CD4-positive, alpha-beta T cell (primary cell): ENCODE measurements at regions not wholly inside any gene's neighbourhood (a gene's known extent, or its start where the extent isn't known, plus 50 kb on each side); places are given as distances from the start of the nearest gene placed in this dataset.

Experiments used
- ATAC-seq: fragments of 200-7000 bp; cut with Tn5 transposase; one replicate; pipeline ENCODE4 v1.10.0; 2022; ENCODE audit warnings: mild to moderate bottlenecking; ENCODE audit not compliant: poor library complexity
- CTCF ChIA-PET: fragments of 350-600 bp; sonication (Branson Sonifier 250); formaldehyde crosslinking; loops from one replicate; lab custom pipeline; 2021; ENCODE audit warnings: antibody characterized with exemption, inconsistent platforms; lab: Charles Lee
- POLR2A ChIA-PET: fragments of 350-600 bp; sonication (Branson Sonifier 250); formaldehyde crosslinking; loops from one replicate; lab custom pipeline; 2021; ENCODE audit warnings: antibody characterized with exemption, inconsistent platforms; lab: Charles Lee
- DNase-seq, 14 experiments: peaks; one replicate each; pipeline ENCODE4 v3.0.0-alpha.2; 2013 to 2020; ENCODE audit warnings: mixed read lengths in 2 of 14
- H3K27ac ChIP-seq, 2 donors: one replicate each; pipeline versions ENCODE4 v1.5.1 to v1.7.0; 2013; ENCODE audit warnings: low read length in 2 of 2, low read depth in 1 of 2, mild to moderate bottlenecking in 1 of 2
- H3K27me3 ChIP-seq, 2 experiments: 1 replicate in 1 of 2; 2 replicates in 1 of 2; pipeline versions ENCODE4 v1.6.1 to v1.7.0; 2013; ENCODE audit warnings: low read length in 2 of 2, control low read depth in 1 of 2, mild to moderate bottlenecking in 1 of 2, moderate library complexity in 1 of 2; ENCODE audit not compliant: insufficient read depth in 2 of 2, control insufficient read depth in 1 of 2
- H3K36me3 ChIP-seq: one replicate; pipeline ENCODE4 v1.6.1; 2013; ENCODE audit warnings: low read length, control low read depth; ENCODE audit not compliant: insufficient read depth
- H3K4me1 ChIP-seq: one replicate; pipeline ENCODE4 v1.6.1; 2013; ENCODE audit warnings: low read length, control low read depth; ENCODE audit not compliant: insufficient read depth
- H3K4me3 ChIP-seq: one replicate; pipeline ENCODE4 v1.5.1; 2013; ENCODE audit warnings: mild to moderate bottlenecking, low read length, moderate library complexity
- H3K9me3 ChIP-seq, 2 experiments: 1 replicate in 1 of 2; 2 replicates in 1 of 2; pipeline versions ENCODE4 v1.6.1 to v1.7.0; 2013; ENCODE audit warnings: low read length in 2 of 2, mild to moderate bottlenecking in 2 of 2, control low read depth in 1 of 2, moderate library complexity in 1 of 2; ENCODE audit not compliant: control insufficient read depth in 1 of 2, insufficient read depth in 1 of 2
- H3K27ac Mint-ChIP-seq: one replicate; pipeline ENCODE4 v1.8.0; 2020; ENCODE audit warnings: mixed read lengths
- H3K27me3 Mint-ChIP-seq: one replicate; pipeline ENCODE4 v1.8.0; 2021; ENCODE audit warnings: mixed read lengths
- H3K36me3 Mint-ChIP-seq: one replicate; pipeline ENCODE4 v1.8.0; 2021; ENCODE audit warnings: low read depth, mixed read lengths
- H3K4me1 Mint-ChIP-seq: one replicate; pipeline ENCODE4 v1.8.0; 2021; ENCODE audit warnings: low read depth, mixed read lengths
- H3K4me3 Mint-ChIP-seq: one replicate; pipeline ENCODE4 v1.8.0; 2020; ENCODE audit warnings: mild to moderate bottlenecking, mixed read lengths
- H3K9me3 Mint-ChIP-seq: one replicate; pipeline ENCODE4 v1.8.0; 2020; ENCODE audit warnings: mixed read lengths
- CTCF ChIP-seq: fragments of 200-600 bp; IDR thresholded peaks from one replicate; pipeline ENCODE4 v1.8.0; 2022; ENCODE audit warnings: antibody characterized with exemption, mild to moderate bottlenecking
- intact Hi-C, 2 experiments: fragments of 100-400 bp; cut with DNase I in 1 of 2; cut with micrococcal nuclease in 1 of 2; formaldehyde crosslinking; loops; one replicate each; pipeline versions ENCODE4 v1.15.1 to v1.9.0; 2023 to 2025; cut with DNase I, micrococcal nuclease

GRCh38 chr9:108443741-108444140 is 412.0 kb downstream of the ACTL7B start:
- Histone ChIP-seq H3K27ac (no peak overlapping the region), H3K4me1 (no peaks in the 10 kb centered on the region), H3K36me3 (no peaks in the 10 kb centered on the region), H3K4me3 (no peak overlapping the region), H3K27me3 (no peaks in the 10 kb centered on the region), H3K9me3 (peaks cover 0 to 4% of the 10 kb centered on the region in 2 experiments)
- ATAC-seq (no peak), DNase-seq (no peak)
- no peaks in the 10 kb centered on the region for H3K4me1 Mint-ChIP-seq
- ChIA-PET POLR2A (no interaction called here), CTCF (no interaction called here)
- H3K36me3 Mint-ChIP-seq = no peaks in the 10 kb centered on the region
- no peaks in the 10 kb centered on the region for H3K27me3 Mint-ChIP-seq
- intact Hi-C loops = no loop called here
- H3K9me3 Mint-ChIP-seq = peaks cover 6% of the 10 kb centered on the region
- TF ChIP-seq CTCF = no peak
- no peak overlapping the region for H3K4me3 Mint-ChIP-seq
- no peak overlapping the region for H3K27ac Mint-ChIP-seq

GRCh38 chr9:108443019-108443633 is 412.7 kb downstream of the ACTL7B start:
- H3K4me3 ChIP-seq = no peak overlapping the region
- no peak overlapping the region for H3K27ac Mint-ChIP-seq
- H3K36me3 ChIP-seq = no peaks in the 10 kb centered on the region
- no peak for TF ChIP-seq CTCF
- no peak overlapping the region for H3K27ac ChIP-seq
- H3K4me3 Mint-ChIP-seq = no peak overlapping the region
- ATAC-seq (no peak), DNase-seq (no peak)
- no peaks in the 10 kb centered on the region for H3K4me1 Mint-ChIP-seq
- ChIA-PET POLR2A (no interaction called here), CTCF (no interaction called here)
- H3K9me3 ChIP-seq = peaks cover 0 to 4% of the 10 kb centered on the region in 2 experiments
- intact Hi-C loops = no loop called here
- no peaks in the 10 kb centered on the region for H3K4me1 ChIP-seq
- H3K36me3 Mint-ChIP-seq = no peaks in the 10 kb centered on the region
- no peaks in the 10 kb centered on the region for H3K27me3 Mint-ChIP-seq
- no peaks in the 10 kb centered on the region for H3K27me3 ChIP-seq
- H3K9me3 Mint-ChIP-seq = peaks cover 4% of the 10 kb centered on the region

- Mint-ChIP-seq H3K36me3 (no peaks in the 10 kb centered on the region), H3K27me3 (no peaks in the 10 kb centered on the region), H3K9me3 (peaks cover 4% of the 10 kb centered on the region), H3K4me3 (no peak overlapping the region), H3K27ac (no peak overlapping the region), H3K4me1 (no peaks in the 10 kb centered on the region)
- no peaks in the 10 kb centered on the region for H3K27me3 ChIP-seq
- ChIA-PET CTCF (no interaction called here), POLR2A (no interaction called here)
- H3K36me3 ChIP-seq = no peaks in the 10 kb centered on the region
- no peak for TF ChIP-seq CTCF
- intact Hi-C loops = no loop called here
- H3K4me3 ChIP-seq = no peak overlapping the region
- ATAC-seq (no peak), DNase-seq (no peak)
- no peaks in the 10 kb centered on the region for H3K4me1 ChIP-seq
- H3K27ac ChIP-seq = no peak overlapping the region
- H3K9me3 ChIP-seq = peaks cover 0 to 4% of the 10 kb centered on the region in 2 experiments
These were observed 413.2 kb downstream of the ACTL7B start for GRCh38 chr9:108442627-108443018.
